ENCODE measurements at regions not wholly inside any gene's neighbourhood (a gene's known extent, or its start where the extent isn't known, plus 50 kb on each side); places are given as distances from the start of the nearest gene placed in this dataset.

DNA sequence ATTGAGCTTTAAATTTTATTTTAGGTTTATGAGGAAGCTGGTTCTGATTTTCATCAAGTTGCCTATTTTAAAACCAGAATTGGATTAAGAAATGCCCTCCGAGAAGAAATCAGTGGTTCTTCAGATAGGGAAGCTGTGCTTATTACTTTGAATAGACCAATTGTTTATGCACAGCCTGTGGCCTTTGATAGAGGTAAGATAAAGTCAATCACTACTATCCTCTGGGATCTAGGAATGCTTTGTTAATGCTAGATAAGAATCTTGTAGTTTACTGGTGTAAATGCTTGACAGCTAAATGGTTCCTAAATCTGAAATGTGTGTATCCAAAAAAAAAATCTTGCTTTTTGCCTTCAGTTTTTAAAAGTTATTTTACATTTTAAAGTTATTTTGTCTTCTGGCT lies 73.0 kb upstream of the ADAD1 start:
- DNase-seq (ENCODE audit: low spot score): no peak

DNA sequence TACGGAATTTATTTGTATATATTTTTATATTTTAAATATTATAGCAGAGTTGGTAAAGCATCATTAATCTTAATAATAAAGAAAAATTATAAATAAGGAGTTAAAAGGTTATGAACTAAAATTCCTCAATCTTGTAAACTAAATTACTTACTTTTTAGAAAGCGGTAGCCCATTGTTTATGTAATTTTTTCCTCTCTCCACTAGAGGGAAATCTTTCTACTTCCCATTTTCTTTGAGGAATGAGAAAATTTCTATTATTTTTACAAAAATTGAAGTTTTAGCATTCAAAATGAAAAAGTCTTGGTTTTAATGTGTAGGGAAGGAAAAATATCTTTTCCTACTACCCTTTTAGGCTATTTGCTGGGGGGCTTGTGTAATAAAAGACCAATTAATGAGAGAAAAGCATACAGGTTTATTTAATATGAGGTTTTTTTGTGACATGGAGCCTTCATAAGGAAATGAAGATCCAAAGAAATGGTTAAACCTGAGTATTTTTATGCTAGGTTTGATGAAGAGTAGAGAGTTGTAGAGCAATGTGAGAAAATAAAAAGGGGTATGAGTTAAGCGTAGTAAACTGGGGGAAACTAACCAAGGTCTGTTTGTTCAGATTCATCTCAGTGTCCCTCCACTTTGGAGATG lies 68.7 kb upstream of the ADAD1 start:
- no peak for DNase-seq (ENCODE audit: low spot score)

DNA sequence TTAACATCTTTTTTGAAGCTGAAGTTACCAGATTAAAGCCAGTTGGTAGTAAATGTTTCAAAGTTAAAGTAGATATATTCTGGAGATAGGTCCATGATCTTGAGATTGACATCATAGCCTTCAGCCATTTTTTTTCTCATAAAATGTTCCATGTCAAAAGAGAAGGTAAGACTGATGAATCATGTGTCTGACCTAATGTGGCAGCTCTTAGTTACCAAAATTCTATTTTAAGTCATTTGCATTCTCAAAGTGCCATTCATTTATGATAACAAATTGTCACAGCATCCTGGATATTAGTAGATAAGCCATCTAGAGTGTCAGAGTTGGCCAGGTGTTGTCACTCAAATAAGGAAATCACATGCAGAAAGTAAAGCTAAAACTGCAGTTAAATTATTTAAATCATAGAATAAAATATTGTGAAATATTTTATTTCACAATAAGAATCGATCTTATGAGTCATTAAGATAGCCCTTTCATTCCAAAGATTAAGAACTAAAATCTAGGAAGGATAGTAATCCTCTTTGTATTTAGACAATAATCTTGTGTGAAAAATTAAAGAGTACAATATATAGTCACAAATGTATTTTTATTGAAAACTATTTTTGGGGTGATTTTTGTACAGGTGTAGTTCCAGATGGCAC lies 65.7 kb upstream of the ADAD1 start:
- DNase-seq (ENCODE audit: low spot score): no peak

DNA sequence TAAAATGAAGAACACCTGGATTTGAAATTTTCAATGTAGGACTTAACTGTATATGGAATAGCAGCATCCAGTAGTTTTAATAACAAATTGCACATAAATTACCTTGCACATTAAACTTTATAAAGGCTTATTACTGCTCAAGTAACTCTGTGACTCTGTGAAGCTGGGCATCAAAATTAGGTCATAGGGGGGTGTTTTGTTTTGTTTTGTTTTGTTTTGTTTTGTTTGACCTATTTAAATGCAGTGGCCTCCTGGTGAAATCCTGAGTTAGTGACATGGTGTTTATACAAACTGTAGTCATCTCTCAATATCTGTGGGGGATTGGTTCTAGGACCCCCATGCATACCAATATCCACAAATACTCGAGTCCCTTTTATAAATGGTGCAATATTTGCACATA lies 51.9 kb upstream of the ADAD1 start:
- DNase-seq (ENCODE audit: low spot score): no peak

DNA sequence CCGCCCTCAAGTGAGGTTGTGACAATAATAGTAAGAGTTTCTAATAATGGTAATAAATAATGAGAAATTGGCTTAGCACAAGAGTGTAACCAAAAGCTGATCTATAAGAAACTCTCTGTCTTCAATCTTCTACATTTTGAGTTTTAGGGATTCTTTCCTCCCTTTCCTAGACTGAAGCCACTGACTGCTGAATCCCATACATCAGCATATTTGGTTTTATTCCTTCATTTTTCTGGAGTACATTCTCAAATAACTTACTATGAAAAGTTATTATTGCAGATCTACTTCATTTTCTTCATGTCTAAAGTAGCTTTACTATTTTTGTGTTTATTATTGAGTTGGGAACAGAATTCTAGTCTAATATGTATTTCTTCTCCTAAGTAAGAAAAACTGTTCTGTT lies 49.9 kb upstream of the ADAD1 start:
- no peak for DNase-seq (ENCODE audit: low spot score)
